ENCODE measurements at regions not wholly inside any gene's neighbourhood (a gene's known extent, or its start where the extent isn't known, plus 50 kb on each side); places are given as distances from the start of the nearest gene placed in this dataset.

GRCh38 chr9:91161465-91162300 is 200.0 kb downstream of the AUH start:
- DNase-seq, result no peak

GRCh38 chr9:91162311-91162710 is 199.4 kb downstream of the AUH start:
- DNase-seq, result peak; percentile 20 to 52

- peak; percentile 41 to 54 for DNase-seq
Measured at GRCh38 chr9:91162784-91163443, 198.8 kb downstream of the AUH start.

DNA sequence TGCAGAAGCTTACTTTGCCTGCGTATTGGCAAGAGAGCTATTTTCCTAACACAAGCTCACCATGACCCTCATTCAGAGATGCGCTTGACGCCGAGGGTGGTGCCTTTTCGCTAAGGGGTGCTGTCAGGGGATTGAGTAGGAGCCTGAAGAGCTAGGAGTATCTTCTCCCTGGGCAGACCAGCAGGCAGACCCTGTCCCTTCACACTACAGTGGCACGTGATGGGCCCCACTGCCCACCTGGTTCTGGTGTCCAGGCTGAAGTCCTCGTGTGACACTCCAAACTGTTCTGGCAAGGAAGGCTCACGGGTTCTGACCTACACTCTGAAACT is 198.3 kb downstream of the AUH start:
- DNase-seq, result no peak

DNA sequence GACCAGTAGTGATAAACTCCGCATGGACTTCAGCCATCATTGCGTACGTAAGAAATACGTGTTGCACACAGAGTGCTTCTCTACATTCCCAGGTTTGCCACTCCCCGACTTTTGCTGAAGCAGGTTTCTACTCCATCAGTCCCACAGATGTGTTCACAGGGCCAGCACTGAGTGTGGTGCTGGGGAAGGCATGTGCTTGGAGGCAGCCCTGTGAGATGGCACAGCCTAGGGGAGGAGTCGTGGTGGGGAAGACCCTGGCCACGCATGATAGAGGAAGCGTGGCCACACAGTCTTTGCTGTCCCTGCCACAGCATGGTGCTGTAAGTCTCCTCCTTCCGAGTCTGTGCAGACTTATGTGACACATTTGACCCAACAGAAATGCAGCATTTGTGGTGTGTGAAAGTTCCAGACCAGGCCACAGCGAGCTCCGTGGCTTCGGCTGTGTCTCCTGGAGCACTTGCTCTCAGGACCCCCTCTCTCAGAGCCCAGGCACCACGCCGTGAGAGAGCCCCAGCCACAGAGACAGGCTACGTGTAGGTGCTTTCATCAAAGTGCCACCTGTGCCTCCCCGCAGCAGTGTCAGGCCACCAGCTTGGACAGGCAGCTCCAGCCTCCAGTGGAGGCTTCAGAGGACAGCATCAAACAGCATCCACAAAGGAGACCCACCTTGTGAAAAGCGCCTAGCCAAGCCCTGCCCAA is 197.8 kb downstream of the AUH start:
- peak; percentile 26 to 63 for DNase-seq
